AG10803 (cell line): ENCODE measurements at regions not wholly inside any gene's neighbourhood (a gene's known extent, or its start where the extent isn't known, plus 50 kb on each side); places are given as distances from the start of the nearest gene placed in this dataset.

Experiments used
- DNase-seq: peaks from one replicate; pipeline ENCODE4 v3.0.0; 2010; ENCODE audit warnings: low read depth
- H3K4me3 ChIP-seq: 2 replicates; pipeline ENCODE4 v1.5.1; 2011; ENCODE audit warnings: mild to moderate bottlenecking, low read length, control low read depth
- CTCF ChIP-seq: conservative IDR thresholded peaks from 2 replicates; pipeline ENCODE4 v1.5.1; 2011; ENCODE audit warnings: mild to moderate bottlenecking, low read length, control low read depth, inconsistent platforms

GRCh38 chr17:77513045-77513444 is 372.3 kb downstream of the SEC14L1 start:
- no peak for TF ChIP-seq CTCF
- no peak for DNase-seq
- H3K4me3 ChIP-seq = no peak overlapping the region

GRCh38 chr17:77515227-77515626 is 374.5 kb downstream of the SEC14L1 start:
- no peak for DNase-seq
- no peak overlapping the region for H3K4me3 ChIP-seq
- no peak for TF ChIP-seq CTCF

- no peak overlapping the region for H3K4me3 ChIP-seq
- DNase-seq = peak; percentile 25
- TF ChIP-seq CTCF = no peak
Measured at GRCh38 chr17:77516902-77517301, 376.1 kb downstream of the SEC14L1 start.

- H3K4me3 ChIP-seq = no peak overlapping the region
- no peak for DNase-seq
- TF ChIP-seq CTCF = no peak
Measured at GRCh38 chr17:77521076-77521475, 380.3 kb downstream of the SEC14L1 start.

- H3K4me3 ChIP-seq = no peak overlapping the region
- TF ChIP-seq CTCF = no peak
- no peak for DNase-seq
Measured at GRCh38 chr17:77523540-77523939, 382.8 kb downstream of the SEC14L1 start.

GRCh38 chr17:77526259-77526711 is 385.5 kb downstream of the SEC14L1 start:
- TF ChIP-seq CTCF = no peak
- H3K4me3 ChIP-seq = no peak overlapping the region
- no peak for DNase-seq

- DNase-seq = no peak
- TF ChIP-seq CTCF = no peak
- H3K4me3 ChIP-seq = no peak overlapping the region
Measured at GRCh38 chr17:77526728-77527350, 386.1 kb downstream of the SEC14L1 start.
